ENCODE measurements at regions not wholly inside any gene's neighbourhood (a gene's known extent, or its start where the extent isn't known, plus 50 kb on each side); places are given as distances from the start of the nearest gene placed in this dataset.
"Not testable (repeated sequence)": the region's sequence is repeated elsewhere in the genome, so short reads cannot be mapped to it uniquely, and the experiment has no call there.

- H3K27ac Mint-ChIP-seq; ATAC-seq; H3K9me3 Mint-ChIP-seq; H3K4me3 Mint-ChIP-seq; H3K36me3 Mint-ChIP-seq; DNase-seq (ENCODE audit: low spot score in 2 of 2): not testable (repeated sequence)
- peaks cover 11% of the 10 kb centered on the region for H3K4me1 Mint-ChIP-seq
Observed at GRCh38 chr5:158439204-158439603, 580.3 kb upstream of the CLINT1 start.

- no peak overlapping the region for H3K4me3 Mint-ChIP-seq
- no peaks in the 10 kb centered on the region for H3K36me3 Mint-ChIP-seq
- H3K4me1 Mint-ChIP-seq: peaks cover 11% of the 10 kb centered on the region
- ATAC-seq (no peak), DNase-seq (ENCODE audit: low spot score in 2 of 2) (no peak)
- peaks cover under 1% of the 10 kb centered on the region for H3K9me3 Mint-ChIP-seq
- no peak overlapping the region for H3K27ac Mint-ChIP-seq
Observed at GRCh38 chr5:158436271-158437065, 577.5 kb upstream of the CLINT1 start.

GRCh38 chr5:158435161-158435616 is 576.2 kb upstream of the CLINT1 start:
- H3K36me3 Mint-ChIP-seq: no peaks in the 10 kb centered on the region
- H3K4me1 Mint-ChIP-seq: peaks cover 11% of the 10 kb centered on the region
- peak overlapping the region; percentile 64 for H3K27ac Mint-ChIP-seq
- no peaks in the 10 kb centered on the region for H3K9me3 Mint-ChIP-seq
- DNase-seq (ENCODE audit: low spot score in 2 of 2): no peak
- peak; percentile 71 for ATAC-seq
- no peak overlapping the region for H3K4me3 Mint-ChIP-seq

GRCh38 chr5:158434749-158435148 is 575.8 kb upstream of the CLINT1 start:
- Mint-ChIP-seq H3K27ac (peak overlapping the region; percentile 64), H3K9me3 (no peaks in the 10 kb centered on the region), H3K4me1 (peaks cover 11% of the 10 kb centered on the region), H3K4me3 (no peak overlapping the region), H3K36me3 (no peaks in the 10 kb centered on the region)
- no peak for ATAC-seq
- no peak for DNase-seq (ENCODE audit: low spot score in 2 of 2)

- peaks cover 11% of the 10 kb centered on the region for H3K4me1 Mint-ChIP-seq
Observed at GRCh38 chr5:158433634-158434033, 574.7 kb upstream of the CLINT1 start.

GRCh38 chr5:158431369-158432029 is 572.6 kb upstream of the CLINT1 start:
- H3K27ac Mint-ChIP-seq: no peak overlapping the region
- H3K36me3 Mint-ChIP-seq: no peaks in the 10 kb centered on the region
- ATAC-seq: no peak
- DNase-seq (ENCODE audit: low spot score in 2 of 2): no peak
- H3K4me1 Mint-ChIP-seq: peaks cover 11% of the 10 kb centered on the region
- no peak overlapping the region for H3K4me3 Mint-ChIP-seq
- no peaks in the 10 kb centered on the region for H3K9me3 Mint-ChIP-seq

More at GRCh38 chr5:158433634-158434033, 574.7 kb upstream of the CLINT1 start:
- DNase-seq (ENCODE audit: low spot score in 2 of 2) (no peak), ATAC-seq (no peak)
- Mint-ChIP-seq H3K9me3 (no peaks in the 10 kb centered on the region), H3K27ac (no peak overlapping the region), H3K4me3 (no peak overlapping the region), H3K36me3 (no peaks in the 10 kb centered on the region)

GRCh38 chr5:158430798-158431167 is 571.8 kb upstream of the CLINT1 start:
- ATAC-seq (no peak), DNase-seq (ENCODE audit: low spot score in 2 of 2) (no peak)
- Mint-ChIP-seq H3K36me3 (no peaks in the 10 kb centered on the region), H3K4me1 (peaks cover 10% of the 10 kb centered on the region), H3K4me3 (no peak overlapping the region), H3K27ac (no peak overlapping the region), H3K9me3 (no peaks in the 10 kb centered on the region)

- ATAC-seq: no peak
- Mint-ChIP-seq H3K36me3 (no peaks in the 10 kb centered on the region), H3K9me3 (no peaks in the 10 kb centered on the region), H3K4me3 (no peak overlapping the region), H3K27ac (no peak overlapping the region), H3K4me1 (peaks cover 5% of the 10 kb centered on the region)
- DNase-seq (ENCODE audit: low spot score in 2 of 2): no peak
Observed at GRCh38 chr5:158430166-158430797, 571.3 kb upstream of the CLINT1 start.

- Mint-ChIP-seq H3K27ac (no peak overlapping the region), H3K36me3 (no peaks in the 10 kb centered on the region), H3K4me1 (no peaks in the 10 kb centered on the region), H3K9me3 (no peaks in the 10 kb centered on the region), H3K4me3 (no peak overlapping the region)
- DNase-seq (ENCODE audit: low spot score in 2 of 2) (no peak), ATAC-seq (no peak)
Observed at GRCh38 chr5:158429564-158429963, 570.6 kb upstream of the CLINT1 start.

- Mint-ChIP-seq H3K36me3 (no peaks in the 10 kb centered on the region), H3K4me3 (no peak overlapping the region), H3K27ac (no peak overlapping the region), H3K4me1 (no peaks in the 10 kb centered on the region), H3K9me3 (peaks cover 2% of the 10 kb centered on the region)
- ATAC-seq: no peak
- DNase-seq (ENCODE audit: low spot score in 2 of 2): no peak
Observed at GRCh38 chr5:158423623-158424200, 564.8 kb upstream of the CLINT1 start.

GRCh38 chr5:158422653-158423515 is 563.9 kb upstream of the CLINT1 start:
- H3K36me3 Mint-ChIP-seq: no peaks in the 10 kb centered on the region
- H3K9me3 Mint-ChIP-seq: peaks cover 2% of the 10 kb centered on the region
- ATAC-seq: no peak
- no peaks in the 10 kb centered on the region for H3K4me1 Mint-ChIP-seq
- DNase-seq (ENCODE audit: low spot score in 2 of 2): no peak
- no peak overlapping the region for H3K4me3 Mint-ChIP-seq
- H3K27ac Mint-ChIP-seq: no peak overlapping the region

GRCh38 chr5:158421319-158421718 is 562.4 kb upstream of the CLINT1 start:
- Mint-ChIP-seq H3K36me3 (no peaks in the 10 kb centered on the region), H3K4me1 (no peaks in the 10 kb centered on the region), H3K9me3 (peaks cover 2% of the 10 kb centered on the region), H3K27ac (no peak overlapping the region), H3K4me3 (no peak overlapping the region)
- no peak for DNase-seq (ENCODE audit: low spot score in 2 of 2)
- ATAC-seq: no peak

GRCh38 chr5:158419186-158419585 is 560.2 kb upstream of the CLINT1 start:
- Mint-ChIP-seq H3K36me3 (no peaks in the 10 kb centered on the region), H3K27ac (no peak overlapping the region), H3K4me3 (no peak overlapping the region), H3K4me1 (no peaks in the 10 kb centered on the region), H3K9me3 (peaks cover 2% of the 10 kb centered on the region)
- ATAC-seq (no peak), DNase-seq (ENCODE audit: low spot score in 2 of 2) (no peak)

GRCh38 chr5:158414780-158415179 is 555.8 kb upstream of the CLINT1 start:
- H3K4me3 Mint-ChIP-seq: no peak overlapping the region
- H3K27ac Mint-ChIP-seq: no peak overlapping the region
- peaks cover 1% of the 10 kb centered on the region for H3K9me3 Mint-ChIP-seq
- DNase-seq (ENCODE audit: low spot score in 2 of 2) (no peak), ATAC-seq (no peak)
- no peaks in the 10 kb centered on the region for H3K4me1 Mint-ChIP-seq
- no peaks in the 10 kb centered on the region for H3K36me3 Mint-ChIP-seq

GRCh38 chr5:158414333-158414762 is 555.4 kb upstream of the CLINT1 start:
- Mint-ChIP-seq H3K9me3 (no peaks in the 10 kb centered on the region), H3K27ac (no peak overlapping the region), H3K4me1 (no peaks in the 10 kb centered on the region), H3K4me3 (no peak overlapping the region), H3K36me3 (no peaks in the 10 kb centered on the region)
- ATAC-seq: no peak
- no peak for DNase-seq (ENCODE audit: low spot score in 2 of 2)

Data from stimulated activated effector memory CD8-positive, alpha-beta T cell treated with anti-CD3 and anti-CD28 coated beads, Interleukin-12 subunit alpha, Interleukin-12 subunit beta, amount 100 ng/mL, for 72 hours (primary cell).